Calu3 (cell line): ENCODE measurements at regions not wholly inside any gene's neighbourhood (a gene's known extent, or its start where the extent isn't known, plus 50 kb on each side); places are given as distances from the start of the nearest gene placed in this dataset.

Experiments used
- BruUV-seq: library from RNA; stranded (reverse); fragments of 400-500 nt; replicated peaks from 2 replicates; lab custom pipeline; 2021; lab: Mats Ljungman, UMichigan
- CTCF ChIA-PET: fragments of 300-600 bp; sonication (Branson Sonifier 250); formaldehyde crosslinking; loops from one replicate; lab custom pipeline; 2022; ENCODE audit warnings: antibody characterized with exemption; lab: Charles Lee
- DNase-seq: peaks from one replicate; pipeline ENCODE4 v3.0.0; 2022
- H3K27ac Mint-ChIP-seq: one replicate; pipeline ENCODE4 v1.8.0; 2022; ENCODE audit warnings: mixed read lengths; ENCODE audit not compliant: unreplicated experiment
- H3K27me3 Mint-ChIP-seq: one replicate; pipeline ENCODE4 v1.8.0; 2022; ENCODE audit warnings: mixed read lengths; ENCODE audit not compliant: unreplicated experiment
- H3K36me3 Mint-ChIP-seq: one replicate; pipeline ENCODE4 v1.8.0; 2022; ENCODE audit warnings: mild to moderate bottlenecking, moderate library complexity, mixed read lengths; ENCODE audit not compliant: insufficient read depth, unreplicated experiment
- H3K4me1 Mint-ChIP-seq: one replicate; pipeline ENCODE4 v1.8.0; 2022; ENCODE audit warnings: mild to moderate bottlenecking, low read depth, mixed read lengths; ENCODE audit not compliant: unreplicated experiment
- H3K4me3 Mint-ChIP-seq: one replicate; pipeline ENCODE4 v1.8.0; 2022; ENCODE audit warnings: mild to moderate bottlenecking, low read depth, moderate library complexity, mixed read lengths; ENCODE audit not compliant: unreplicated experiment
- H3K9me3 Mint-ChIP-seq: one replicate; pipeline ENCODE4 v1.8.0; 2022; ENCODE audit warnings: low read depth, mixed read lengths; ENCODE audit not compliant: unreplicated experiment
- intact Hi-C: fragments of 100-400 bp; cut with micrococcal nuclease; formaldehyde crosslinking; loops from one replicate; pipeline ENCODE4 v1.10.0; 2022; ENCODE audit not compliant: unreplicated experiment
- TF ChIP-seq, protein P1 (sequence below): fragments of 200-600 bp; IDR thresholded peaks from one replicate; pipeline ENCODE4 v1.8.0; 2022; ENCODE audit warnings: antibody characterized with exemption; ENCODE audit not compliant: unreplicated experiment

- H3K27me3 Mint-ChIP-seq: peaks cover 40% of the 10 kb centered on the region
- CTCF ChIA-PET: interaction anchor here (0.9 to 1.1 kb wide), 2 partner anchors 187 to 215 kb away, joined by 3 to 4 read pairs; no protein-coding TSS in a partner anchor
- BruUV-seq: no TSS peak
- H3K36me3 Mint-ChIP-seq: peaks cover 5% of the 10 kb centered on the region
- no peaks in the 10 kb centered on the region for H3K9me3 Mint-ChIP-seq
- intact Hi-C loops: no loop called here
- TF ChIP-seq, protein P1, sequence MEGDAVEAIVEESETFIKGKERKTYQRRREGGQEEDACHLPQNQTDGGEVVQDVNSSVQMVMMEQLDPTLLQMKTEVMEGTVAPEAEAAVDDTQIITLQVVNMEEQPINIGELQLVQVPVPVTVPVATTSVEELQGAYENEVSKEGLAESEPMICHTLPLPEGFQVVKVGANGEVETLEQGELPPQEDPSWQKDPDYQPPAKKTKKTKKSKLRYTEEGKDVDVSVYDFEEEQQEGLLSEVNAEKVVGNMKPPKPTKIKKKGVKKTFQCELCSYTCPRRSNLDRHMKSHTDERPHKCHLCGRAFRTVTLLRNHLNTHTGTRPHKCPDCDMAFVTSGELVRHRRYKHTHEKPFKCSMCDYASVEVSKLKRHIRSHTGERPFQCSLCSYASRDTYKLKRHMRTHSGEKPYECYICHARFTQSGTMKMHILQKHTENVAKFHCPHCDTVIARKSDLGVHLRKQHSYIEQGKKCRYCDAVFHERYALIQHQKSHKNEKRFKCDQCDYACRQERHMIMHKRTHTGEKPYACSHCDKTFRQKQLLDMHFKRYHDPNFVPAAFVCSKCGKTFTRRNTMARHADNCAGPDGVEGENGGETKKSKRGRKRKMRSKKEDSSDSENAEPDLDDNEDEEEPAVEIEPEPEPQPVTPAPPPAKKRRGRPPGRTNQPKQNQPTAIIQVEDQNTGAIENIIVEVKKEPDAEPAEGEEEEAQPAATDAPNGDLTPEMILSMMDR: no peak
- DNase-seq: no peak
- H3K4me3 Mint-ChIP-seq: no peak overlapping the region
- no peaks in the 10 kb centered on the region for H3K4me1 Mint-ChIP-seq
- no peak overlapping the region for H3K27ac Mint-ChIP-seq
These were observed 110.0 kb upstream of the C7orf33 start for GRCh38 chr7:148480479-148481146.

- no peak for DNase-seq
- intact Hi-C loops: no loop called here
- Mint-ChIP-seq H3K36me3 (peaks cover 5% of the 10 kb centered on the region), H3K27me3 (peaks cover 40% of the 10 kb centered on the region), H3K9me3 (no peaks in the 10 kb centered on the region), H3K4me1 (no peaks in the 10 kb centered on the region), H3K4me3 (no peak overlapping the region), H3K27ac (no peak overlapping the region)
- TF ChIP-seq, protein P1: no peak
- BruUV-seq: no TSS peak
- CTCF ChIA-PET: interaction anchor here (0.9 to 1.1 kb wide), 2 partner anchors 187 to 216 kb away, joined by 3 to 4 read pairs; no protein-coding TSS in a partner anchor
These were observed 109.4 kb upstream of the C7orf33 start for GRCh38 chr7:148481147-148481526.

DNA sequence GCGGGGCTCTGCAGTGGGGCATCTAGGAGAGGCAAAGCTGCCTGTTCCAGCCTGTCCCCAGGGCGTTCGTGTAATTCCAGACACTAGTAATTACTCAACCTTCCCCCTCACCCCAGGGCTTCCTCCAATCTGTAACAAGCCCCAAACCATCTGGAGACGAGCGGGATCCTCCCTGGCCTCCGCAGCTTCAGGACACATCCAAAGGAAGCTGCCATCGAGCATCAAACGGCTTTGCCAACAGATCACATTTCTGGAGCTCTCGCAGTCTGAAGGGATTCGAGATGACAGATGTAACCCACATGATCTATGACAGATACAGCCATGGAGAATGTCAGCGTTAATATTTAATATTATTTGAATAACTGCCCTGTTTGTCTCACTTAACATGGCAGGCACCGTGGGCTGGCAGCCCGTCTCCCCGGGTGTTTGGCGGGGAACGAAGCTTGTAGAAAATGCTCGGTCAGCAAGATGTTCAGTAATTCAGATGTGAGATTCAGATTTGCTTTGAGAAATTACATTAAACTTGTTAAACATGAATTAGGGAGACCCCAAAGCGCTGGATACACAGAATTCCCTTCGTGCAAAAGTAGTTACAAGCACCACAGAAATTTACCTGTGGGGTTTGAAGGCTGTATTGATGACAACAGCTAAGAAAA, 108.5 kb upstream of the C7orf33 start:
- intact Hi-C loops: no loop called here

DNA sequence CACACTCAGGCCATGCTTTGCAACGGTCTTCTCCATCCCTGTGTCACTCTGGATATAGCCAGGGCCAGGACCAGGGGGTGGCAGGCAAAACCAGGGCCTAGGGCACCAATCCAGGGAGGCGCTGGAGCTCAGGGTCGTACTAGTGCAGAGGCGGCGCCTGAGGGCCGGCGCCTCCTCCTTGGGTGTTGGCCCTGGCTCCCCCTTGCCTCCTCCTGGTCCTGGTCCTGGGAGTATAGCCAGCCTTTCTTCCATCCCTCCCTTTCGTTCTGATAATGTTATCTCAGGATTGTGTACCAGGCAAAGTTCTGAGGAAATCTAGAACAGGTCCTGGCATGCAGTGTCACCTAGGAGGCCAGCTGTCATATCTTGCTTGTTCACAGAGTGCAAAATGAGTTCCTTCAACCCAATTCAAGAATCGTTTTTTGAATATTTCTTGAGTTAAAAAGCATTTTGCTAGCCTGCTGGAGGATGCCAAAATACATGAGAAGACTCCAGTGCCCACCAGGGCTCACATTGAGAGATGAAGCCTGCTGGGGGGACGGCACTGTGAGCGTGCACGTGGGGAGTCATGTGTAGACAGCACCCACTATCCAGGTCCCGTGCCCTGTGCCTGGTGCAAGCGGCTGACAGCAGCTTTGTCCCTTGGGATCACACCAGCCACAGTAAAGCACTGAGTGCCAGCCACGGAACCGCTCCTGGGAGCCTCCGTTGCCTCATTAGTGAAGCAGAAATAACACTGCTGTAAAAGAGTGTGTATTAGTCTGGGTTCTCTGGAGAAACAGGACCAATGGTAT, 106.9 kb upstream of the C7orf33 start:
- intact Hi-C loops: loop anchor here (2.0 kb wide), 1 partner anchor 219 kb away; no protein-coding TSS in a partner anchor
- TF ChIP-seq, protein P1: no peak
- no TSS peak for BruUV-seq
- DNase-seq: no peak
- Mint-ChIP-seq H3K9me3 (no peaks in the 10 kb centered on the region), H3K27me3 (peaks cover 37% of the 10 kb centered on the region), H3K4me1 (no peaks in the 10 kb centered on the region), H3K27ac (no peak overlapping the region), H3K4me3 (no peak overlapping the region), H3K36me3 (no peaks in the 10 kb centered on the region)
- CTCF ChIA-PET: no interaction called here

More for the DNA sequence above, 108.5 kb upstream of the C7orf33 start:
- CTCF ChIA-PET: no interaction called here
- TF ChIP-seq, protein P1: no peak
- no peaks in the 10 kb centered on the region for H3K9me3 Mint-ChIP-seq
- BruUV-seq: no TSS peak
- H3K36me3 Mint-ChIP-seq: peaks cover 2% of the 10 kb centered on the region
- H3K27me3 Mint-ChIP-seq: peaks cover 40% of the 10 kb centered on the region
- no peak for DNase-seq
- no peak overlapping the region for H3K27ac Mint-ChIP-seq
- no peak overlapping the region for H3K4me3 Mint-ChIP-seq
- no peaks in the 10 kb centered on the region for H3K4me1 Mint-ChIP-seq
